Sigmoid colon (tissue), 6 donors: ENCODE measurements at regions not wholly inside any gene's neighbourhood (a gene's known extent, or its start where the extent isn't known, plus 50 kb on each side); places are given as distances from the start of the nearest gene placed in this dataset.
"Not testable (repeated sequence)": the region's sequence is repeated elsewhere in the genome, so short reads cannot be mapped to it uniquely, and the experiment has no call there.

Experiments used
- DNase-seq: peaks from one replicate; pipeline ENCODE4 v3.0.0-alpha.2; 2019
- H3K27ac ChIP-seq, 4 donors: fragments of 200-600 bp; sonication (generic); one replicate each; pipeline ENCODE4 v1.5.1; 2016 to 2019; ENCODE audit warnings: mild to moderate bottlenecking in 1 of 4
- H3K27me3 ChIP-seq, 3 donors: fragments of 200-600 bp; sonication (generic); one replicate each; pipeline ENCODE4 v1.5.1; 2019; ENCODE audit warnings: mild to moderate bottlenecking in 1 of 3
- H3K36me3 ChIP-seq, 4 donors: fragments of 200-600 bp; sonication (generic); one replicate each; pipeline ENCODE4 v1.5.1; 2016 to 2019
- H3K4me1 ChIP-seq, 4 donors: fragments of 200-600 bp; sonication (generic); one replicate each; pipeline ENCODE4 v1.5.1; 2017 to 2019
- H3K4me3 ChIP-seq, 4 donors: fragments of 200-600 bp; sonication (generic); one replicate each; pipeline ENCODE4 v1.5.1; 2017 to 2019; ENCODE audit warnings: mild to moderate bottlenecking in 2 of 4, moderate library complexity in 1 of 4
- H3K9me3 ChIP-seq, 4 donors: fragments of 200-600 bp in 3 of 4; sonication (generic) in 3 of 4; one replicate each; pipeline versions ENCODE4 v1.5.1 to v1.6.1; 2013 to 2019
- EP300 ChIP-seq, 4 donors: sonication (generic); formaldehyde crosslinking; IDR thresholded peaks; one replicate each; pipeline ENCODE4 v1.6.1; 2017; ENCODE audit warnings: antibody characterized with exemption in 4 of 4
- POLR2A ChIP-seq, 2 donors: fragments of 450-650 bp; IDR thresholded peaks; one replicate each; pipeline ENCODE4 v1.6.1; 2016; ENCODE audit warnings: antibody characterized with exemption in 2 of 2, mild to moderate bottlenecking in 2 of 2, moderate library complexity in 2 of 2
- POLR2AphosphoS5 ChIP-seq, 4 donors: sonication (generic); formaldehyde crosslinking; IDR thresholded peaks; one replicate each; pipeline ENCODE4 v1.6.1; 2017; ENCODE audit warnings: antibody characterized with exemption in 4 of 4
- WGBS, 2 donors: extraction: QIAGEN DNeasy Blood & Tissue Kit; methylation state at CpG; one replicate each; pipeline ENCODE4 v1.1.7; 2013; 5-methylcytosine and 5-hydroxymethylcytosine counted together
- intact Hi-C: fragments of 100-400 bp; cut with DNase I; formaldehyde crosslinking; loops from one replicate; pipeline ENCODE4 v1.15.1; 2023
- TF ChIP-seq, protein P1 (sequence below), 4 experiments: fragments of 450-650 bp in 3 of 4; fragments of 200-600 bp in 1 of 4; IDR thresholded peaks; one replicate each; pipeline ENCODE4 v1.5.1; 2016 to 2019; ENCODE audit warnings: antibody characterized with exemption in 4 of 4, mild to moderate bottlenecking in 3 of 4, moderate library complexity in 2 of 4
- donor health status: healthy with polysubstance abuse.
- donor health status: healthy.

DNA sequence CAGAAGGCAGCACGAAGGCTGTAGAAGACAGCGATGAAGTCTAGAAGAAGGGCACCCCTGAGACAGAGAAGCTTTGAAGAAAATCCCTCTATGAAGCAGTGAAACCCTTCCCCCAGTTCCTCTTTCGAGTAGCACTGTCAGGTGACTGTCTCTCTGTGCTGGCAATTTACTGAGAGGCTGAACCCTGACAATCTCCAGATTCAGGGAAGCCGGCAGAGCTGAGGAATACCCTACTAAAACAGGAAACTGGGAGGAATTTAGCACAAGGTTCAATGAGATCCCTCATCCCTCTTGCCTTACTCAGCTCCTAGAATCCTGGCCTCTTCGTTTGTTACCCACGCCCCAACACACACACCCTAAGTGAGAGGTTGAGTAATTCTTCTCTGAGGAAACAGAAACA, 239.7 kb upstream of the NOCT start:
- 43 to 56% methylated on average over 6 of the region's 6 CpGs for WGBS, 2 donors
- H3K9me3 ChIP-seq, result no peaks in the 10 kb centered on the region
- intact Hi-C loops, result no loop called here
- TF ChIP-seq POLR2A (IDR thresholded peaks at IDR 0.05) (no peak), EP300 (IDR thresholded peaks at IDR 0.05) (no peak), POLR2AphosphoS5 (IDR thresholded peaks at IDR 0.05) (no peak)
- TF ChIP-seq, protein P1, sequence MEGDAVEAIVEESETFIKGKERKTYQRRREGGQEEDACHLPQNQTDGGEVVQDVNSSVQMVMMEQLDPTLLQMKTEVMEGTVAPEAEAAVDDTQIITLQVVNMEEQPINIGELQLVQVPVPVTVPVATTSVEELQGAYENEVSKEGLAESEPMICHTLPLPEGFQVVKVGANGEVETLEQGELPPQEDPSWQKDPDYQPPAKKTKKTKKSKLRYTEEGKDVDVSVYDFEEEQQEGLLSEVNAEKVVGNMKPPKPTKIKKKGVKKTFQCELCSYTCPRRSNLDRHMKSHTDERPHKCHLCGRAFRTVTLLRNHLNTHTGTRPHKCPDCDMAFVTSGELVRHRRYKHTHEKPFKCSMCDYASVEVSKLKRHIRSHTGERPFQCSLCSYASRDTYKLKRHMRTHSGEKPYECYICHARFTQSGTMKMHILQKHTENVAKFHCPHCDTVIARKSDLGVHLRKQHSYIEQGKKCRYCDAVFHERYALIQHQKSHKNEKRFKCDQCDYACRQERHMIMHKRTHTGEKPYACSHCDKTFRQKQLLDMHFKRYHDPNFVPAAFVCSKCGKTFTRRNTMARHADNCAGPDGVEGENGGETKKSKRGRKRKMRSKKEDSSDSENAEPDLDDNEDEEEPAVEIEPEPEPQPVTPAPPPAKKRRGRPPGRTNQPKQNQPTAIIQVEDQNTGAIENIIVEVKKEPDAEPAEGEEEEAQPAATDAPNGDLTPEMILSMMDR (IDR thresholded peaks at IDR 0.05), result no peak
- no peaks in the 10 kb centered on the region for H3K27me3 ChIP-seq
- no peak for DNase-seq
- no peaks in the 10 kb centered on the region for H3K36me3 ChIP-seq
- no peak overlapping the region for H3K4me3 ChIP-seq
- no peaks in the 10 kb centered on the region for H3K4me1 ChIP-seq
- no peak overlapping the region for H3K27ac ChIP-seq

DNA sequence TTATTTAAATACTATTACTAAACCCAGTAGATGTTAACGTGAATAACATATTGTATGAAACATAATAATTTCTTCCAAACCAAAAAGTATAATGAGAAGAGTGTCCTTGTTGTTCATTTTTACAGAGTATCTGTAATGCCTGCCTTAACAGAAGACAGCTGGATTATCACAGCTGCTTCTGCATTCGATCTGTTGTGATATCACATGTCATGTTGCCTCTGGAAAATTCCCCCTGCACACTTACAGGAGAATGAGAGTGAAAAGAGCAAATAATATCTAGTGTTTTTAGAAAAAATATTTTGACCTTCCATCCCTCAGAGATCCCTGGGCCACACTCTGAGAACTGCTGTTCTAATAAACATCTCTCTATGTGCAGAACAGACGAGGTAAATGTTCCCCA, 240.1 kb upstream of the NOCT start:
- Histone ChIP-seq H3K4me3 (no peak overlapping the region), H3K27me3 (no peaks in the 10 kb centered on the region), H3K4me1 (no peaks in the 10 kb centered on the region), H3K27ac (no peak overlapping the region), H3K36me3 (no peaks in the 10 kb centered on the region), H3K9me3 (no peaks in the 10 kb centered on the region)
- TF ChIP-seq POLR2AphosphoS5 (IDR thresholded peaks at IDR 0.05), result no peak
- no peak for TF ChIP-seq POLR2A (IDR thresholded peaks at IDR 0.05)
- no peak for TF ChIP-seq EP300 (IDR thresholded peaks at IDR 0.05)
- TF ChIP-seq, protein P1 (IDR thresholded peaks at IDR 0.05), result no peak
- no peak for DNase-seq
- intact Hi-C loops, result no loop called here
- 57 to 65% methylated on average over 3 of the region's 3 CpGs for WGBS, 2 donors

DNA sequence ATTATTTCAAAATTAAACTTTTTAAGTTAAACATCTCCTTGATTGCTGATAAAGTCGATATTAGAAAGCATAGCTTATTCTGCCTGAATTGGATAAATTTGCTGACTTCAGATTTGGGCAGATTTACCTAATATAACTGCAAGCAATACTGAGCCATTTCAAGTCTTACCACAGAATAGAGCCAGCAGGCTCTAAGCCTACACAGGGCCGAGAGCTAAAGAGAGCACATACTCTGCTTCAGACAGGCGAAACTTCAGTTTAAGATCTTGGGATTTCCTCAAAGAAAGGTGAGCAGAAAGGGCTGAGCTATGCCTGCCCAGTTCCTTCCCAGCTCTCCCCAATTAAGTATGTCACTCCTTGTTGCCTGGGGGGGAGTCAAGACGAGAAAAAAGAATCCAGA, 240.6 kb upstream of the NOCT start:
- H3K4me1 ChIP-seq, result no peaks in the 10 kb centered on the region
- intact Hi-C loops, result no loop called here
- H3K27me3 ChIP-seq, result no peaks in the 10 kb centered on the region
- H3K27ac ChIP-seq, result no peak overlapping the region
- no peak for DNase-seq
- H3K36me3 ChIP-seq, result no peaks in the 10 kb centered on the region
- H3K4me3 ChIP-seq, result no peak overlapping the region
- TF ChIP-seq EP300 (IDR thresholded peaks at IDR 0.05), result no peak
- TF ChIP-seq POLR2AphosphoS5 (IDR thresholded peaks at IDR 0.05), result no peak
- no peaks in the 10 kb centered on the region for H3K9me3 ChIP-seq
- WGBS, 2 donors, result 81 to 89% methylated on average over 4 of the region's 4 CpGs

DNA sequence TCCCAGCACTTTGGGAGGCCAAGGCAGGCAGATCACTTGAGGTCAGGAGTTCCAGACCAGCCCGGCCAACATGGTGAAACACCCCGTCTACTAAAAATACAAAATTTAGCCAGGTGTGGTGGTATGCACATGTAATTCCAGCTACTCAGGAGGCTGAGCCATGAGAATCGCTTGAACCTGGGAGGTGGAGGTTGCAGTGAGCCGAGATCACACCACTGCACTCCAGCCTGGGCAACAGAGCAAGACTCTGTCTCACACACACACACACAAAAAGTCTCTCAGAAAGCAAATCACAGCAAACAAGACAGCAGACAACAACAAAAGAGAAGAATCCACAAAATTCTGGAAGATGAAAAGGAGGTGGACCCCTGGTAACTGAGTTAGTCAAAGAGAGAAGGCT, 241.5 kb upstream of the NOCT start:
- intact Hi-C loops, H3K9me3 ChIP-seq, DNase-seq, H3K27ac ChIP-seq, H3K36me3 ChIP-seq, H3K4me1 ChIP-seq, H3K27me3 ChIP-seq, H3K4me3 ChIP-seq: not testable (repeated sequence)
- 92% methylated on average over 4 of the region's 4 CpGs for whole genome bisulfite sequencing, 2 donors

DNA sequence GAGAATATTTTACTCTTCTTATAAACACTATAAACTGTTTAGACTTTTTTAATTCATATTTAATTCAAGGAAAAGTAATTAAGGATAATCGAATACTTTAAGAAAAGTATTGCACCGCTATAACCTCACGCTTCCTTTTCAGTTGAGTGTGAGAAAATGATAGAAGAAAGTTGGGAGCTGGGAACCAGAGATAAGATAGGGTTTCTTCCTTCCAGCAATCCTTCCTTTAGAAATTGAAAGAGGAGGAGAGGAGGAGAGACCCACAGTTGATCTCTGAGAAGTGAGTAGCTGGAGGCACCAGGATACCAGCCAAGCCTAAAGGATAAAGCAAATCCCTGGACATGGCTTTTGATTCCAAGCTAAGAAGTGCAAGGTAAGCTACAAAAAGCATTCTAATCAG, 242.3 kb upstream of the NOCT start:
- WGBS, 2 donors, result 94 to 96% methylated on average over 3 of the region's 3 CpGs
- TF ChIP-seq POLR2A (IDR thresholded peaks at IDR 0.05), result no peak
- TF ChIP-seq POLR2AphosphoS5 (IDR thresholded peaks at IDR 0.05), result no peak
- no peak for TF ChIP-seq EP300 (IDR thresholded peaks at IDR 0.05)
- TF ChIP-seq, protein P1 (IDR thresholded peaks at IDR 0.05), result no peak
- DNase-seq, result no peak
- Histone ChIP-seq H3K9me3 (no peaks in the 10 kb centered on the region), H3K27me3 (no peaks in the 10 kb centered on the region), H3K4me3 (no peak overlapping the region), H3K36me3 (no peaks in the 10 kb centered on the region), H3K4me1 (no peaks in the 10 kb centered on the region), H3K27ac (no peak overlapping the region)
- intact Hi-C loops, result no loop called here

DNA sequence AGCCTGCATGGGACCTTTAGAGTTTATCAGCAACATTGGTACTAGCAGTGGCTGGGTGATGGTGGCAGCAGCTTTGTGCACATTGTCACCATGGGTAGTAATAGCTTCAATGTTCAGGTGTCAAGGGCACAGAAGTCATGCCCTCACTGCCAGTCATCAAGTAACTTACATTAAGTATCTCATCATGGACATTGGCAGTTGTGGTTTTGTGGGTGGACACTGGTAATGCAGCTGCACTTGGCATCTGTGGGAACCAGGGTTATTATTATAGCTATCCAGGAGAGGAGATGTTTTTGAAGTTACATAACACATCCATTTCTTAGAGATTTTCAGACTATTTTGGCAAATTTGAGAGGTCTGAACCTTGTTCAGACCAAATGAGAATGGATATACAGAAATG, 243.2 kb upstream of the NOCT start:
- TF ChIP-seq EP300 (IDR thresholded peaks at IDR 0.05) (no peak), POLR2AphosphoS5 (IDR thresholded peaks at IDR 0.05) (no peak)
- no peaks in the 10 kb centered on the region for H3K4me1 ChIP-seq
- no peaks in the 10 kb centered on the region for H3K36me3 ChIP-seq
- H3K27me3 ChIP-seq, result no peaks in the 10 kb centered on the region
- H3K4me3 ChIP-seq, result no peak overlapping the region
- intact Hi-C loops, result no loop called here
- no peaks in the 10 kb centered on the region for H3K9me3 ChIP-seq
- no peak overlapping the region for H3K27ac ChIP-seq
- no peak for DNase-seq
